Tibial nerve (tissue), 4 donors: ENCODE measurements at regions not wholly inside any gene's neighbourhood (a gene's known extent, or its start where the extent isn't known, plus 50 kb on each side); places are given as distances from the start of the nearest gene placed in this dataset.

Experiments used
- CTCF ChIP-seq, 5 experiments: fragments of 200-600 bp in 3 of 5; fragments of 450-650 bp in 2 of 5; sonication (generic) in 3 of 5; IDR thresholded peaks; one replicate each; pipeline ENCODE4 v1.5.1; 2016 to 2019; ENCODE audit warnings: antibody characterized with exemption in 5 of 5, mild to moderate bottlenecking in 3 of 5, moderate library complexity in 2 of 5
- EP300 ChIP-seq, 2 donors: sonication (generic); formaldehyde crosslinking; IDR thresholded peaks; one replicate each; pipeline ENCODE4 v1.6.1; 2017; ENCODE audit warnings: antibody characterized with exemption in 2 of 2, mild to moderate bottlenecking in 1 of 2
- POLR2A ChIP-seq, 2 donors: fragments of 450-650 bp; IDR thresholded peaks; one replicate each; pipeline ENCODE4 v1.6.1; 2017; ENCODE audit warnings: antibody characterized with exemption in 2 of 2, mild to moderate bottlenecking in 2 of 2, moderate library complexity in 2 of 2

- TF ChIP-seq CTCF (IDR thresholded peaks at IDR 0.05): no peak
- TF ChIP-seq POLR2A (IDR thresholded peaks at IDR 0.05): no peak
- TF ChIP-seq EP300 (IDR thresholded peaks at IDR 0.05): no peak
Observed at GRCh38 chr9:22206833-22207232, 197.7 kb upstream of the CDKN2B start.
